ENCODE measurements at regions not wholly inside any gene's neighbourhood (a gene's known extent, or its start where the extent isn't known, plus 50 kb on each side); places are given as distances from the start of the nearest gene placed in this dataset.

- peaks cover 0 to 52% of the 10 kb centered on the region in 2 donors for H3K27me3 ChIP-seq
- intact Hi-C loops (cut with DNase I; ENCODE audit: low total_unique reads), result no loop called here
- no peaks in the 10 kb centered on the region for H3K36me3 ChIP-seq
- no peaks in the 10 kb centered on the region for H3K9me3 ChIP-seq
- no peak for TF ChIP-seq CTCF (IDR thresholded peaks at IDR 0.05)
- H3K4me3 ChIP-seq, result no peak overlapping the region
- no peak for DNase-seq
- no peak overlapping the region for H3K27ac ChIP-seq
- H3K4me1 ChIP-seq, result no peaks in the 10 kb centered on the region
Observed at GRCh38 chr1:29786195-29786594, 549.9 kb downstream of the PTPRU start.

GRCh38 chr1:29785554-29785953 is 549.2 kb downstream of the PTPRU start:
- Histone ChIP-seq H3K27me3 (peaks cover 0 to 54% of the 10 kb centered on the region in 2 donors), H3K9me3 (no peaks in the 10 kb centered on the region), H3K4me1 (no peaks in the 10 kb centered on the region), H3K4me3 (no peak overlapping the region), H3K27ac (no peak overlapping the region), H3K36me3 (no peaks in the 10 kb centered on the region)
- no peak for TF ChIP-seq CTCF (IDR thresholded peaks at IDR 0.05)
- DNase-seq, result no peak
- intact Hi-C loops (cut with DNase I; ENCODE audit: low total_unique reads), result no loop called here

- H3K9me3 ChIP-seq, result no peaks in the 10 kb centered on the region
- H3K4me1 ChIP-seq, result no peaks in the 10 kb centered on the region
- TF ChIP-seq CTCF (IDR thresholded peaks at IDR 0.05), result no peak
- peaks cover 0 to 58% of the 10 kb centered on the region in 2 donors for H3K27me3 ChIP-seq
- no peaks in the 10 kb centered on the region for H3K36me3 ChIP-seq
- intact Hi-C loops (cut with DNase I; ENCODE audit: low total_unique reads), result no loop called here
- no peak overlapping the region for H3K27ac ChIP-seq
- H3K4me3 ChIP-seq, result no peak overlapping the region
- DNase-seq, result no peak
Observed at GRCh38 chr1:29785137-29785527, 548.8 kb downstream of the PTPRU start.

- H3K4me3 ChIP-seq, result no peak overlapping the region
- TF ChIP-seq CTCF (IDR thresholded peaks at IDR 0.05), result no peak
- no peaks in the 10 kb centered on the region for H3K4me1 ChIP-seq
- intact Hi-C loops (cut with DNase I; ENCODE audit: low total_unique reads), result no loop called here
- peaks cover 0 to 64% of the 10 kb centered on the region in 2 donors for H3K27me3 ChIP-seq
- H3K36me3 ChIP-seq, result no peaks in the 10 kb centered on the region
- no peak for DNase-seq
- no peaks in the 10 kb centered on the region for H3K9me3 ChIP-seq
- no peak overlapping the region for H3K27ac ChIP-seq
Observed at GRCh38 chr1:29784276-29785136, 548.2 kb downstream of the PTPRU start.

GRCh38 chr1:29783508-29784275 is 547.4 kb downstream of the PTPRU start:
- TF ChIP-seq CTCF (IDR thresholded peaks at IDR 0.05), result no peak
- peaks cover 0 to 72% of the 10 kb centered on the region in 2 donors for H3K27me3 ChIP-seq

More at GRCh38 chr1:29783508-29784275, 547.4 kb downstream of the PTPRU start:
- Histone ChIP-seq H3K27ac (no peak overlapping the region), H3K4me1 (no peaks in the 10 kb centered on the region), H3K9me3 (no peaks in the 10 kb centered on the region), H3K4me3 (no peak overlapping the region), H3K36me3 (no peaks in the 10 kb centered on the region)
- intact Hi-C loops (cut with DNase I; ENCODE audit: low total_unique reads), result no loop called here
- DNase-seq, result no peak

Measured in tibial artery (tissue), 4 donors.